Spleen (tissue), 11 donors: ENCODE measurements at regions not wholly inside any gene's neighbourhood (a gene's known extent, or its start where the extent isn't known, plus 50 kb on each side); places are given as distances from the start of the nearest gene placed in this dataset.

Experiments used
- DNase-seq: peaks from one replicate; pipeline ENCODE4 v3.0.0-alpha.2; 2020
- H3K27ac ChIP-seq, 8 donors: fragments of 200-600 bp; sonication (generic) in 7 of 8; 1 replicate in 4 of 8; 2 replicates in 4 of 8; pipeline versions ENCODE4 v1.5.0 to v1.8.0; 2016 to 2021; ENCODE audit warnings: inconsistent platforms in 4 of 8, mild to moderate bottlenecking in 4 of 8, moderate library complexity in 1 of 8
- H3K27me3 ChIP-seq, 7 donors: fragments of 200-600 bp; sonication (generic) in 6 of 7; replicated peaks in 1 of 7; 1 replicate in 4 of 7; 2 replicates in 3 of 7; pipeline versions ENCODE4 v1.5.0 to v1.8.0; 2016 to 2021; ENCODE audit warnings: inconsistent platforms in 3 of 7, mild to moderate bottlenecking in 1 of 7
- H3K36me3 ChIP-seq, 6 donors: fragments of 200-600 bp; sonication (generic) in 5 of 6; 1 replicate in 4 of 6; 2 replicates in 2 of 6; pipeline versions ENCODE4 v1.5.0 to v1.8.0; 2016 to 2021; ENCODE audit warnings: inconsistent platforms in 2 of 6
- H3K4me1 ChIP-seq, 6 donors: fragments of 200-600 bp; sonication (generic) in 5 of 6; 1 replicate in 3 of 6; 2 replicates in 3 of 6; pipeline versions ENCODE4 v1.5.0 to v1.8.0; 2016 to 2021; ENCODE audit warnings: inconsistent platforms in 3 of 6
- H3K4me3 ChIP-seq, 8 donors: fragments of 200-600 bp; sonication (generic) in 7 of 8; 1 replicate in 4 of 8; 2 replicates in 4 of 8; pipeline versions ENCODE4 v1.5.0 to v1.8.0; 2016 to 2021; ENCODE audit warnings: inconsistent platforms in 4 of 8, mild to moderate bottlenecking in 4 of 8, moderate library complexity in 2 of 8
- H3K9me3 ChIP-seq, 8 donors: fragments of 200-600 bp; sonication (generic) in 7 of 8; 1 replicate in 4 of 8; 2 replicates in 4 of 8; pipeline versions ENCODE4 v1.5.0 to v1.8.0; 2016 to 2021; ENCODE audit warnings: inconsistent platforms in 4 of 8
- POLR2A ChIP-seq, 3 donors: fragments of 450-650 bp; IDR thresholded peaks; one replicate each; pipeline ENCODE4 v1.5.1; 2017; ENCODE audit warnings: antibody characterized with exemption in 3 of 3, mild to moderate bottlenecking in 1 of 3
- POLR2AphosphoS5 ChIP-seq, 3 donors: sonication (generic); formaldehyde crosslinking; IDR thresholded peaks; one replicate each; pipeline ENCODE4 v1.5.1; 2017; ENCODE audit warnings: antibody characterized with exemption in 3 of 3
- WGBS, 5 donors: extraction: QIAGEN DNeasy Blood & Tissue Kit in 3 of 5; methylation state at CpG; one replicate each; pipeline versions ENCODE4 v1.1.5 to v1.1.7; 2013 to 2018; 5-methylcytosine and 5-hydroxymethylcytosine counted together
- intact Hi-C: fragments of 100-400 bp; cut with DNase I; formaldehyde crosslinking; loops from one replicate; pipeline ENCODE4 v1.15.0; 2023; ENCODE audit warnings: low total_unique reads
- TF ChIP-seq, protein P1 (sequence below), 11 experiments: fragments of 200-600 bp in 7 of 11; fragments of 450-650 bp in 4 of 11; sonication (generic) in 4 of 11; IDR thresholded peaks in 8 of 11; conservative IDR thresholded peaks in 3 of 11; 1 replicate in 7 of 11; 2 replicates in 4 of 11; pipeline versions ENCODE4 v1.4.0 to v1.8.0; 2016 to 2021; ENCODE audit warnings: antibody characterized with exemption in 11 of 11, inconsistent platforms in 4 of 11, mild to moderate bottlenecking in 1 of 11
- donor health status: healthy with polysubstance abuse.
- donor health status: DM: no; HTN: no; CAD: no; lungs with moderate emphysema.
- donor health status: DM: no; HTN: no; CAD: no.
- donor health status: Bipolar disorder and iron deficiency.
- donor health status: healthy.
- donor health status: DM: no; HTN: no; CAD: no.
- donor health status: DM: yes; HTN: yes; CAD: no.

DNA sequence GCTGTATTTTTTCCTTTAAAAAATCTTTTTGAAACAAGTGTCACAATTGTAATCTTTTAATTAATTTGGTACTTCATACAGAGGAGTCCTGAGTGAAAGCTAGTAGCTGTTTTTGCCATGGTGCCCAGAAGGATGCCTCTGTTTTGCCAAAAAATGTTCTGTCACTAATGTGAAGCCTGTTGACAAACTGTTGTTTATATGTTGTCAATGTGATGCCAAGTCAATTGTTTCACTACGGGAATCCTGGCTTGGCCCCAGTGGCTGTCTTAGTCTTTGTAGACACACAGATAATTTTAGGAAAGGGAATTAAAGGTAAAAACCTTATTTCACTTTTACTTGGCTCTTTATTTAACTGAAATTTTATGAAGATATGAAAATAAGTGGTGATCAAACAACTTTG is 706.4 kb upstream of the MMS22L start:
- Histone ChIP-seq H3K36me3 (no peaks in the 10 kb centered on the region), H3K27me3 (no peaks in the 10 kb centered on the region), H3K27ac (no peak overlapping the region), H3K9me3 (no peaks in the 10 kb centered on the region), H3K4me1 (no peaks in the 10 kb centered on the region), H3K4me3 (no peak overlapping the region)
- WGBS, 5 donors, result 27 to 46% (median 36%) methylated on average over 1 of the region's 1 CpG
- TF ChIP-seq POLR2A (IDR thresholded peaks at IDR 0.05) (no peak), POLR2AphosphoS5 (IDR thresholded peaks at IDR 0.05) (no peak)
- TF ChIP-seq, protein P1, sequence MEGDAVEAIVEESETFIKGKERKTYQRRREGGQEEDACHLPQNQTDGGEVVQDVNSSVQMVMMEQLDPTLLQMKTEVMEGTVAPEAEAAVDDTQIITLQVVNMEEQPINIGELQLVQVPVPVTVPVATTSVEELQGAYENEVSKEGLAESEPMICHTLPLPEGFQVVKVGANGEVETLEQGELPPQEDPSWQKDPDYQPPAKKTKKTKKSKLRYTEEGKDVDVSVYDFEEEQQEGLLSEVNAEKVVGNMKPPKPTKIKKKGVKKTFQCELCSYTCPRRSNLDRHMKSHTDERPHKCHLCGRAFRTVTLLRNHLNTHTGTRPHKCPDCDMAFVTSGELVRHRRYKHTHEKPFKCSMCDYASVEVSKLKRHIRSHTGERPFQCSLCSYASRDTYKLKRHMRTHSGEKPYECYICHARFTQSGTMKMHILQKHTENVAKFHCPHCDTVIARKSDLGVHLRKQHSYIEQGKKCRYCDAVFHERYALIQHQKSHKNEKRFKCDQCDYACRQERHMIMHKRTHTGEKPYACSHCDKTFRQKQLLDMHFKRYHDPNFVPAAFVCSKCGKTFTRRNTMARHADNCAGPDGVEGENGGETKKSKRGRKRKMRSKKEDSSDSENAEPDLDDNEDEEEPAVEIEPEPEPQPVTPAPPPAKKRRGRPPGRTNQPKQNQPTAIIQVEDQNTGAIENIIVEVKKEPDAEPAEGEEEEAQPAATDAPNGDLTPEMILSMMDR (IDR thresholded peaks at IDR 0.05 in 8 of 11, conservative IDR thresholded peaks at IDR 0.05 in 3 of 11), result no peak
- DNase-seq, result no peak
- intact Hi-C loops, result no loop called here

DNA sequence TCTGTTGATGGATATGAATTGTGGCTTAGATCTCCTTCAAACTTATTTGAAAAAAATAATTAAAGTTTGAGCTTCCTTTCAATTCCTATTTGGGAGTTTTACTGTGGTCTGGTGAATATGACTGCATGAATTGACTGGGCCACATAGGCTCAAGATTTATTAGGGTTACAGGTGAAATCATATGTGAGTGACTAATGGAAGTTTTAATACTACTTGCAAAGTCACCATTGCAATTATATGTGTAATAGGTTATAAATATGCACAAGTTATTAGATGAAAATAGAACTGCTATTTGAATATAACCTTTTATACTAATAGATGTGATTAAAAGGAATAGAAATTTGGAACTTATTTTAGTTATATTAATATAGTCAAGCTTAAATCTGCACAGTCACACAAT is 712.1 kb upstream of the MMS22L start:
- H3K9me3 ChIP-seq, result no peaks in the 10 kb centered on the region
- H3K27me3 ChIP-seq, result no peaks in the 10 kb centered on the region
- TF ChIP-seq POLR2A (IDR thresholded peaks at IDR 0.05) (no peak), POLR2AphosphoS5 (IDR thresholded peaks at IDR 0.05) (no peak)
- TF ChIP-seq, protein P1 (IDR thresholded peaks at IDR 0.05 in 8 of 11, conservative IDR thresholded peaks at IDR 0.05 in 3 of 11), result no peak
- DNase-seq, result no peak
- H3K4me1 ChIP-seq, result no peaks in the 10 kb centered on the region
- no peak overlapping the region for H3K4me3 ChIP-seq
- H3K27ac ChIP-seq, result no peak overlapping the region
- no peaks in the 10 kb centered on the region for H3K36me3 ChIP-seq
- intact Hi-C loops, result no loop called here

DNA sequence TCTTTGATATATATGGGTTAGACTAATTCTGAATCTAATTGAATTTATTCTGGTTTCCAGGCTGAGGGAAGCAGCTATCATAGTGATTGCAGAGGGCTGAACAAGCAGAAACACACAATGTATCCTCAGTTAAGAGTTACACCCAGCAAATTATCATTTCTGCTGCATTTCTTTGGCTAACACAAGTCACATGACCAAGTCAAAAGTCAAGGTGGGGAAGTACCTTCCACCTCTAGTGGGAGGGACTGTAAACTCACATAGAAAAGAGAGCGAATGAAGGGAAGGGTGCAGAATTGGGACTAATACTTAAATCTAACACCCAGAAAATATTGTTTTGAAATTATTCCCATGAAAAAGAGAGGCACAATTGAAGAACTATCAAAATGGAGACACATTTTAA is 719.7 kb upstream of the MMS22L start:
- Histone ChIP-seq H3K9me3 (no peaks in the 10 kb centered on the region), H3K27ac (no peak overlapping the region), H3K4me1 (no peaks in the 10 kb centered on the region), H3K36me3 (no peaks in the 10 kb centered on the region), H3K27me3 (no peaks in the 10 kb centered on the region), H3K4me3 (no peak overlapping the region)
- 88 to 100% (median 95%) methylated on average over 1 of the region's 1 CpG for WGBS, 5 donors
- TF ChIP-seq, protein P1 (IDR thresholded peaks at IDR 0.05 in 8 of 11, conservative IDR thresholded peaks at IDR 0.05 in 3 of 11), result no peak
- TF ChIP-seq POLR2AphosphoS5 (IDR thresholded peaks at IDR 0.05), result no peak
- TF ChIP-seq POLR2A (IDR thresholded peaks at IDR 0.05), result no peak
- intact Hi-C loops, result no loop called here
- no peak for DNase-seq

DNA sequence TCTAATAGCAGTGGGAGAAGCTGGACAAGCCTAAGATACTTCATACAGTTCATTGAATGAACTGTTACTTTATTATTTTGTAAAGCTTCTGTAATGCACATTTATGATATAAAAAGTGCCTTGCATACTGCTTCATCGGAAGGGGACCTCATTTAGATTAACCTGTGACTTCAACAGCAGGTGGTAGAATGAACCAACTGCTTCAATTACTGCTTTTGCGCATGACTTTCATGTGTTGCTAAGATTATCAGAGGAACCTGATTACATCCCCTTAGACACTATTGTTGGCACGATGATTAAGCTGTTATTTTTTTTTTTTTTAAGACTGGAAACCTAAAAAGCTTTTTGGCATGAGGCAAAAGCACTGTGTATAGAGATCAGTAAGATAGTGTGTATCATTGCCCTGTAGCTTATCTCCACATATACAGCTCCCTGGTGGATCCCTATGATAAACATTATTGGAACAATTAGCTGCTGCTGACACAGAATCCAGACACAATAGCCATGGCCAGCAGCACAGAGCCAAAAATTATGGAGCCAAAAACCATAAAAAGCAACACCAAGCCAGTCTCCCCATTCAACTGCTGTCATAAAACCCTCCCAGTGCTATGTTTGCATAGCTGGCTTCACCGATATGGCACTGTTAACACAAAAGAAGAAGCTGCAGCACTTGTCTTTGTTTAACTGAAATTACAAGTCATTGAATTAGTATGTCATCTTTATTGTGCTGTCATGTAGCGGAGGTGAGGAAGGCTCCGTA is 731.6 kb upstream of the MMS22L start:
- TF ChIP-seq, protein P1 (IDR thresholded peaks at IDR 0.05 in 8 of 11, conservative IDR thresholded peaks at IDR 0.05 in 3 of 11), result no peak
- TF ChIP-seq POLR2AphosphoS5 (IDR thresholded peaks at IDR 0.05) (no peak), POLR2A (IDR thresholded peaks at IDR 0.05) (no peak)
- Histone ChIP-seq H3K27ac (no peak overlapping the region), H3K4me1 (no peaks in the 10 kb centered on the region), H3K27me3 (no peaks in the 10 kb centered on the region), H3K36me3 (no peaks in the 10 kb centered on the region), H3K4me3 (no peak overlapping the region), H3K9me3 (no peaks in the 10 kb centered on the region)
- DNase-seq, result no peak
- 57 to 63% (median 61%) methylated on average over 6 of the region's 6 CpGs for WGBS, 5 donors
- intact Hi-C loops, result no loop called here
